HS-27A (cell line): ENCODE measurements at regions not wholly inside any gene's neighbourhood (a gene's known extent, or its start where the extent isn't known, plus 50 kb on each side); places are given as distances from the start of the nearest gene placed in this dataset.

Source experiments
- DNase-seq: peaks from one replicate; pipeline ENCODE4 v3.0.0-alpha.2; 2012; ENCODE audit warnings: low read depth, missing footprints

GRCh38 chr7:46544396-46545008 lies 623.4 kb upstream of the IGFBP3 start:
- peak; percentile 29 for DNase-seq

GRCh38 chr7:46542076-46542475 lies 621.0 kb upstream of the IGFBP3 start:
- DNase-seq = no peak

- no peak for DNase-seq
Observed at GRCh38 chr7:46539892-46540483, 618.9 kb upstream of the IGFBP3 start.

- DNase-seq = no peak
Observed at GRCh38 chr7:46537191-46537905, 616.3 kb upstream of the IGFBP3 start.

GRCh38 chr7:46534664-46535588 lies 613.9 kb upstream of the IGFBP3 start:
- DNase-seq = no peak

- no peak for DNase-seq
Observed at GRCh38 chr7:46533946-46534345, 612.9 kb upstream of the IGFBP3 start.

GRCh38 chr7:46532571-46532970 lies 611.5 kb upstream of the IGFBP3 start:
- DNase-seq = no peak

- DNase-seq = no peak
Observed at GRCh38 chr7:46530081-46530750, 609.1 kb upstream of the IGFBP3 start.

- DNase-seq = no peak
Observed at GRCh38 chr7:46527360-46527759, 606.3 kb upstream of the IGFBP3 start.

GRCh38 chr7:46525876-46526275 lies 604.8 kb upstream of the IGFBP3 start:
- peak; percentile 35 for DNase-seq

GRCh38 chr7:46524350-46524749 lies 603.3 kb upstream of the IGFBP3 start:
- no peak for DNase-seq

- DNase-seq = no peak
Observed at GRCh38 chr7:46522354-46522906, 601.4 kb upstream of the IGFBP3 start.

- DNase-seq = no peak
Observed at GRCh38 chr7:46518713-46519112, 597.6 kb upstream of the IGFBP3 start.

- DNase-seq = no peak
Observed at GRCh38 chr7:46515844-46516590, 594.9 kb upstream of the IGFBP3 start.

- DNase-seq = no peak
Observed at GRCh38 chr7:46513447-46513848, 592.4 kb upstream of the IGFBP3 start.

- no peak for DNase-seq
Observed at GRCh38 chr7:46512891-46513413, 591.9 kb upstream of the IGFBP3 start.

- no peak for DNase-seq
Observed at GRCh38 chr7:46511442-46512215, 590.6 kb upstream of the IGFBP3 start.

- DNase-seq = no peak
Observed at GRCh38 chr7:46508583-46508982, 587.5 kb upstream of the IGFBP3 start.

- DNase-seq = no peak
Observed at GRCh38 chr7:46507560-46507959, 586.5 kb upstream of the IGFBP3 start.

- DNase-seq = no peak
Observed at GRCh38 chr7:46494441-46494840, 573.4 kb upstream of the IGFBP3 start.
